CD4-positive, alpha-beta memory T cell (primary cell): ENCODE measurements at regions not wholly inside any gene's neighbourhood (a gene's known extent, or its start where the extent isn't known, plus 50 kb on each side); places are given as distances from the start of the nearest gene placed in this dataset.
"Not testable (repeated sequence)": the region's sequence is repeated elsewhere in the genome, so short reads cannot be mapped to it uniquely, and the experiment has no call there.

Source experiments
- CTCF ChIA-PET: fragments of 350-600 bp; sonication (Branson Sonifier 250); formaldehyde crosslinking; loops from one replicate; lab custom pipeline; 2021; ENCODE audit warnings: inconsistent platforms; ENCODE audit not compliant: partially characterized antibody; lab: Charles Lee
- POLR2A ChIA-PET: fragments of 350-600 bp; sonication (Branson Sonifier 250); formaldehyde crosslinking; loops from one replicate; lab custom pipeline; 2021; ENCODE audit not compliant: partially characterized antibody; lab: Charles Lee
- DNase-seq, 5 donors: peaks; one replicate each; pipeline versions ENCODE4 v3.0.0 to v3.0.0-alpha.2; 2020 to 2022; ENCODE audit warnings: mixed read lengths in 1 of 5
- H3K27ac ChIP-seq: one replicate; pipeline ENCODE4 v1.7.0; 2013; ENCODE audit warnings: low read depth, low read length
- H3K27me3 ChIP-seq: 2 replicates; pipeline ENCODE4 v1.7.0; 2013; ENCODE audit warnings: mild to moderate bottlenecking, low read length, moderate library complexity; ENCODE audit not compliant: insufficient read depth
- H3K36me3 ChIP-seq: 2 replicates; pipeline ENCODE4 v1.7.0; 2013; ENCODE audit warnings: mild to moderate bottlenecking, low read length, moderate library complexity; ENCODE audit not compliant: insufficient read depth
- H3K4me1 ChIP-seq: 2 replicates; pipeline ENCODE4 v1.7.0; 2013; ENCODE audit warnings: mild to moderate bottlenecking, low read length, moderate library complexity; ENCODE audit not compliant: insufficient read depth
- H3K4me3 ChIP-seq, 2 donors: one replicate each; pipeline ENCODE4 v1.7.0; 2013; ENCODE audit warnings: low read length in 2 of 2, mild to moderate bottlenecking in 1 of 2
- H3K9me3 ChIP-seq, 2 donors: one replicate each; pipeline ENCODE4 v1.7.0; 2013; ENCODE audit warnings: low read length in 2 of 2, control low read depth in 1 of 2; ENCODE audit not compliant: control insufficient read depth in 1 of 2
- H3K27ac Mint-ChIP-seq, 7 donors: one replicate each; pipeline ENCODE4 v1.8.0; 2020 to 2021; ENCODE audit warnings: mixed read lengths in 7 of 7, mild to moderate bottlenecking in 6 of 7, inconsistent platforms in 3 of 7, moderate library complexity in 3 of 7
- H3K27me3 Mint-ChIP-seq, 2 donors: one replicate each; pipeline ENCODE4 v1.8.0; 2020 to 2021; ENCODE audit warnings: mixed read lengths in 2 of 2
- H3K36me3 Mint-ChIP-seq, 2 donors: one replicate each; pipeline ENCODE4 v1.8.0; 2020 to 2021; ENCODE audit warnings: mixed read lengths in 2 of 2, inconsistent platforms in 1 of 2, mild to moderate bottlenecking in 1 of 2
- H3K4me1 Mint-ChIP-seq, 4 donors: one replicate each; pipeline ENCODE4 v1.8.0; 2020 to 2021; ENCODE audit warnings: mixed read lengths in 4 of 4, mild to moderate bottlenecking in 1 of 4
- H3K4me3 Mint-ChIP-seq, 8 donors: one replicate each; pipeline ENCODE4 v1.8.0; 2020 to 2021; ENCODE audit warnings: mixed read lengths in 8 of 8, mild to moderate bottlenecking in 7 of 8, moderate library complexity in 6 of 8, inconsistent platforms in 3 of 8
- H3K9me3 Mint-ChIP-seq, 8 donors: one replicate each; pipeline ENCODE4 v1.8.0; 2020 to 2021; ENCODE audit warnings: mixed read lengths in 8 of 8, mild to moderate bottlenecking in 5 of 8, inconsistent platforms in 3 of 8, moderate library complexity in 1 of 8
- intact Hi-C: fragments of 100-400 bp; cut with micrococcal nuclease; formaldehyde crosslinking; loops from one replicate; pipeline ENCODE4 v1.15.1; 2023

GRCh38 chr6:80517525-80517924 lies 411.1 kb downstream of the BCKDHB start:
- CTCF ChIA-PET: no interaction called here
- H3K27me3 ChIP-seq: no peaks in the 10 kb centered on the region
- Mint-ChIP-seq H3K27ac (no peak overlapping the region), H3K4me3 (no peak overlapping the region), H3K4me1 (no peaks in the 10 kb centered on the region), H3K9me3 (peaks cover 0 to 3% (median 0%) of the 10 kb centered on the region in 8 donors), H3K36me3 (no peaks in the 10 kb centered on the region), H3K27me3 (peaks cover 0 to 1% of the 10 kb centered on the region in 2 donors)
- intact Hi-C loops: no loop called here
- H3K4me3 ChIP-seq: no peak overlapping the region
- H3K36me3 ChIP-seq: no peaks in the 10 kb centered on the region
- no peaks in the 10 kb centered on the region for H3K4me1 ChIP-seq
- H3K9me3 ChIP-seq: no peaks in the 10 kb centered on the region
- POLR2A ChIA-PET: no interaction called here
- H3K27ac ChIP-seq: no peak overlapping the region
- DNase-seq: no peak

- DNase-seq, POLR2A ChIA-PET, CTCF ChIA-PET, H3K27me3 ChIP-seq, H3K9me3 Mint-ChIP-seq, H3K36me3 ChIP-seq, H3K9me3 ChIP-seq, H3K4me3 Mint-ChIP-seq, H3K27ac Mint-ChIP-seq, H3K36me3 Mint-ChIP-seq, H3K4me1 ChIP-seq, H3K4me1 Mint-ChIP-seq, H3K27me3 Mint-ChIP-seq, H3K27ac ChIP-seq, H3K4me3 ChIP-seq, intact Hi-C loops: not testable (repeated sequence)
These were observed 404.1 kb downstream of the BCKDHB start for GRCh38 chr6:80510521-80510920.

GRCh38 chr6:80508885-80509630 lies 402.6 kb downstream of the BCKDHB start:
- intact Hi-C loops: no loop called here
- Histone ChIP-seq H3K9me3 (no peaks in the 10 kb centered on the region), H3K4me1 (no peaks in the 10 kb centered on the region), H3K27me3 (no peaks in the 10 kb centered on the region), H3K4me3 (no peak overlapping the region), H3K27ac (no peak overlapping the region), H3K36me3 (no peaks in the 10 kb centered on the region)
- H3K27ac Mint-ChIP-seq: no peak overlapping the region
- no peak for DNase-seq
- no peaks in the 10 kb centered on the region for H3K36me3 Mint-ChIP-seq
- H3K27me3 Mint-ChIP-seq: peaks cover 0 to under 1% of the 10 kb centered on the region in 2 donors
- H3K9me3 Mint-ChIP-seq: peaks cover 0 to under 1% (median 0%) of the 10 kb centered on the region in 8 donors
- ChIA-PET POLR2A (no interaction called here), CTCF (no interaction called here)
- H3K4me3 Mint-ChIP-seq: no peak overlapping the region
- no peaks in the 10 kb centered on the region for H3K4me1 Mint-ChIP-seq

- Mint-ChIP-seq H3K9me3 (peaks cover 0 to 2% (median 0%) of the 10 kb centered on the region in 8 donors), H3K27me3 (peaks cover 0 to 2% of the 10 kb centered on the region in 2 donors), H3K36me3 (no peaks in the 10 kb centered on the region), H3K4me1 (no peaks in the 10 kb centered on the region), H3K27ac (no peak overlapping the region), H3K4me3 (no peak overlapping the region)
- Histone ChIP-seq H3K36me3 (no peaks in the 10 kb centered on the region), H3K9me3 (no peaks in the 10 kb centered on the region), H3K27me3 (no peaks in the 10 kb centered on the region), H3K4me3 (no peak overlapping the region), H3K4me1 (no peaks in the 10 kb centered on the region), H3K27ac (no peak overlapping the region)
- no peak for DNase-seq
- intact Hi-C loops: no loop called here
- ChIA-PET POLR2A (no interaction called here), CTCF (no interaction called here)
These were observed 398.4 kb downstream of the BCKDHB start for GRCh38 chr6:80504882-80505281.

- no peak overlapping the region for H3K4me3 Mint-ChIP-seq
- DNase-seq: no peak
- no peak overlapping the region for H3K4me3 ChIP-seq
- intact Hi-C loops: no loop called here
- H3K9me3 ChIP-seq: no peaks in the 10 kb centered on the region
- H3K27me3 ChIP-seq: no peaks in the 10 kb centered on the region
- no peaks in the 10 kb centered on the region for H3K36me3 Mint-ChIP-seq
- ChIA-PET POLR2A (no interaction called here), CTCF (no interaction called here)
- no peaks in the 10 kb centered on the region for H3K4me1 ChIP-seq
- no peaks in the 10 kb centered on the region for H3K36me3 ChIP-seq
- no peak overlapping the region for H3K27ac ChIP-seq
- H3K27ac Mint-ChIP-seq: no peak overlapping the region
- H3K4me1 Mint-ChIP-seq: no peaks in the 10 kb centered on the region
- H3K27me3 Mint-ChIP-seq: peaks cover 0 to 2% of the 10 kb centered on the region in 2 donors
- H3K9me3 Mint-ChIP-seq: peaks cover 0 to 2% (median 0%) of the 10 kb centered on the region in 8 donors
These were observed 397.2 kb downstream of the BCKDHB start for GRCh38 chr6:80503660-80504059.

- CTCF ChIA-PET: no interaction called here
- H3K27ac Mint-ChIP-seq: no peak overlapping the region
- H3K27ac ChIP-seq: no peak overlapping the region
- H3K4me1 ChIP-seq: no peaks in the 10 kb centered on the region
- peaks cover 0 to 2% of the 10 kb centered on the region in 2 donors for H3K27me3 Mint-ChIP-seq
- POLR2A ChIA-PET: no interaction called here
- intact Hi-C loops: no loop called here
- no peaks in the 10 kb centered on the region for H3K9me3 ChIP-seq
- no peaks in the 10 kb centered on the region for H3K27me3 ChIP-seq
- no peak overlapping the region for H3K4me3 Mint-ChIP-seq
- H3K36me3 Mint-ChIP-seq: no peaks in the 10 kb centered on the region
- no peak for DNase-seq
- peaks cover 0 to 5% (median 0%) of the 10 kb centered on the region in 8 donors for H3K9me3 Mint-ChIP-seq
- no peaks in the 10 kb centered on the region for H3K4me1 Mint-ChIP-seq
- H3K4me3 ChIP-seq: no peak overlapping the region
- no peaks in the 10 kb centered on the region for H3K36me3 ChIP-seq
These were observed 396.4 kb downstream of the BCKDHB start for GRCh38 chr6:80502871-80503270.

- no peak overlapping the region for H3K27ac ChIP-seq
- H3K36me3 ChIP-seq: no peaks in the 10 kb centered on the region
- Mint-ChIP-seq H3K27ac (no peak overlapping the region), H3K36me3 (no peaks in the 10 kb centered on the region), H3K27me3 (peaks cover 0 to 2% of the 10 kb centered on the region in 2 donors), H3K4me1 (peaks cover 0 to 1% (median 0%) of the 10 kb centered on the region in 4 donors), H3K4me3 (no peak overlapping the region), H3K9me3 (peaks cover 0 to 7% (median 0%) of the 10 kb centered on the region in 8 donors)
- no peak for DNase-seq
- CTCF ChIA-PET: no interaction called here
- POLR2A ChIA-PET: no interaction called here
- H3K9me3 ChIP-seq: no peaks in the 10 kb centered on the region
- intact Hi-C loops: no loop called here
- no peaks in the 10 kb centered on the region for H3K4me1 ChIP-seq
- no peaks in the 10 kb centered on the region for H3K27me3 ChIP-seq
- H3K4me3 ChIP-seq: no peak overlapping the region
These were observed 395.2 kb downstream of the BCKDHB start for GRCh38 chr6:80501636-80502035.
